Erythroblast (primary cell): ENCODE measurements at regions not wholly inside any gene's neighbourhood (a gene's known extent, or its start where the extent isn't known, plus 50 kb on each side); places are given as distances from the start of the nearest gene placed in this dataset.

Source experiments
- GATA1 ChIP-seq: IDR thresholded peaks from 2 replicates; pipeline ENCODE4 v1.6.1; 2011; ENCODE audit warnings: low read depth, mild to moderate bottlenecking, control low read depth, low read length, moderate library complexity
- POLR2A ChIP-seq: IDR thresholded peaks from 2 replicates; pipeline ENCODE4 v1.6.1; 2011; ENCODE audit warnings: mild to moderate bottlenecking, low read length

- TF ChIP-seq POLR2A (no peak), GATA1 (no peak)
Observed at GRCh38 chrX:42485601-42486000, 292.4 kb downstream of the PPP1R2C start.
